Natural killer cell (primary cell): ENCODE measurements at regions not wholly inside any gene's neighbourhood (a gene's known extent, or its start where the extent isn't known, plus 50 kb on each side); places are given as distances from the start of the nearest gene placed in this dataset.

ENCODE experiments used
- ATAC-seq, 3 donors: fragments of 150-1000 bp in 2 of 3; fragments of 200-7000 bp in 1 of 3; cut with Tn5 transposase; 1 replicate in 1 of 3; 2 replicates in 2 of 3; pipeline ENCODE4 v1.10.0; 2021; ENCODE audit warnings: mild to moderate bottlenecking in 2 of 3, moderate library complexity in 2 of 3
- DNase-seq, 2 donors: peaks; one replicate each; pipeline versions ENCODE4 v3.0.0 to v3.0.0-alpha.2; 2013 to 2021; ENCODE audit warnings: mixed read lengths in 1 of 2
- H3K27ac ChIP-seq: one replicate; pipeline ENCODE4 v1.5.1; 2013; ENCODE audit warnings: mild to moderate bottlenecking, low read length
- H3K27me3 ChIP-seq: one replicate; pipeline ENCODE4 v1.6.1; 2013; ENCODE audit warnings: low read length; ENCODE audit not compliant: control insufficient read depth, insufficient read depth
- H3K36me3 ChIP-seq: one replicate; pipeline ENCODE4 v1.6.1; 2013; ENCODE audit warnings: low read length; ENCODE audit not compliant: control insufficient read depth, insufficient read depth
- H3K4me1 ChIP-seq: one replicate; pipeline ENCODE4 v1.6.1; 2013; ENCODE audit warnings: low read length; ENCODE audit not compliant: control insufficient read depth, insufficient read depth
- H3K4me3 ChIP-seq: one replicate; pipeline ENCODE4 v1.5.1; 2013; ENCODE audit warnings: low read length
- H3K9me3 ChIP-seq: one replicate; pipeline ENCODE4 v1.6.1; 2013; ENCODE audit warnings: low read length; ENCODE audit not compliant: control insufficient read depth, insufficient read depth
- H3K27ac Mint-ChIP-seq, 2 donors: one replicate each; pipeline ENCODE4 v1.8.0; 2022; ENCODE audit warnings: mild to moderate bottlenecking in 2 of 2, mixed read lengths in 2 of 2, moderate library complexity in 1 of 2
- H3K27me3 Mint-ChIP-seq, 2 donors: one replicate each; pipeline ENCODE4 v1.8.0; 2022; ENCODE audit warnings: low read depth in 2 of 2, mixed read lengths in 2 of 2
- H3K36me3 Mint-ChIP-seq: one replicate; pipeline ENCODE4 v1.8.0; 2022; ENCODE audit warnings: mixed read lengths
- H3K4me1 Mint-ChIP-seq, 2 donors: one replicate each; pipeline ENCODE4 v1.8.0; 2022; ENCODE audit warnings: mixed read lengths in 2 of 2
- H3K4me3 Mint-ChIP-seq: one replicate; pipeline ENCODE4 v1.8.0; 2022; ENCODE audit warnings: mild to moderate bottlenecking, moderate library complexity, mixed read lengths
- H3K9me3 Mint-ChIP-seq, 2 donors: one replicate each; pipeline ENCODE4 v1.8.0; 2022; ENCODE audit warnings: mixed read lengths in 2 of 2
- WGBS: methylation state at CpG from one replicate; pipeline ENCODE4 v1.1.7; 2013; ENCODE audit warnings: missing lambda C conversion rate; ENCODE audit not compliant: insufficient coverage; 5-methylcytosine and 5-hydroxymethylcytosine counted together
- intact Hi-C: fragments of 100-400 bp; cut with micrococcal nuclease; formaldehyde crosslinking; loops from one replicate; pipeline ENCODE4 v1.14.2; 2022
- TF ChIP-seq, protein P1 (sequence below): fragments of 200-600 bp; IDR thresholded peaks from one replicate; pipeline ENCODE4 v1.8.0; 2022; ENCODE audit warnings: antibody characterized with exemption

DNA sequence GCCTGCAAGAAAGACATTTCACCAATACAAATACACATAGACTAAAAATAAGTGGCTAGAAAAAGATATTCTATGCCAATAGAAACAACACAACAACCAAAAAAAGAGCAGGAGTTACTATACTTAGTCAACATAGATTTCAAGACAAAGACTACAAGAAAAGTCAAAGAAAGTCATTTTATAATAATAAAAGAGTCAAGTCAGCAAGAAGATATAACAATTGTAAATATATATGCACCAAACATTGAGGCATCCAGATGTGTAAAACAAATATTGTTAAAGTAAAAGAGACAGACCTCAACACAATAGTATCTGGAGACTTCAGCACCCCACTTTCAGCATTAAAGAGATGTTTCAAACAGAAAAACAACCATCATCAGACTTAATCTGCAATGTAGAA lies 104.6 kb downstream of the AMY1C start:
- Histone ChIP-seq H3K4me1 (no peaks in the 10 kb centered on the region), H3K36me3 (no peaks in the 10 kb centered on the region), H3K4me3 (no peak overlapping the region), H3K27me3 (no peaks in the 10 kb centered on the region), H3K27ac (no peak overlapping the region), H3K9me3 (no peaks in the 10 kb centered on the region)
- TF ChIP-seq, protein P1, sequence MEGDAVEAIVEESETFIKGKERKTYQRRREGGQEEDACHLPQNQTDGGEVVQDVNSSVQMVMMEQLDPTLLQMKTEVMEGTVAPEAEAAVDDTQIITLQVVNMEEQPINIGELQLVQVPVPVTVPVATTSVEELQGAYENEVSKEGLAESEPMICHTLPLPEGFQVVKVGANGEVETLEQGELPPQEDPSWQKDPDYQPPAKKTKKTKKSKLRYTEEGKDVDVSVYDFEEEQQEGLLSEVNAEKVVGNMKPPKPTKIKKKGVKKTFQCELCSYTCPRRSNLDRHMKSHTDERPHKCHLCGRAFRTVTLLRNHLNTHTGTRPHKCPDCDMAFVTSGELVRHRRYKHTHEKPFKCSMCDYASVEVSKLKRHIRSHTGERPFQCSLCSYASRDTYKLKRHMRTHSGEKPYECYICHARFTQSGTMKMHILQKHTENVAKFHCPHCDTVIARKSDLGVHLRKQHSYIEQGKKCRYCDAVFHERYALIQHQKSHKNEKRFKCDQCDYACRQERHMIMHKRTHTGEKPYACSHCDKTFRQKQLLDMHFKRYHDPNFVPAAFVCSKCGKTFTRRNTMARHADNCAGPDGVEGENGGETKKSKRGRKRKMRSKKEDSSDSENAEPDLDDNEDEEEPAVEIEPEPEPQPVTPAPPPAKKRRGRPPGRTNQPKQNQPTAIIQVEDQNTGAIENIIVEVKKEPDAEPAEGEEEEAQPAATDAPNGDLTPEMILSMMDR = no peak
- Mint-ChIP-seq H3K36me3 (peaks cover 24% of the 10 kb centered on the region), H3K4me1 (no peaks in the 10 kb centered on the region), H3K27me3 (no peaks in the 10 kb centered on the region), H3K9me3 (peaks cover 22 to 25% of the 10 kb centered on the region in 2 donors), H3K27ac (no peak overlapping the region), H3K4me3 (no peak overlapping the region)
- no peak for DNase-seq
- ATAC-seq = no peak
- intact Hi-C loops = no loop called here

GRCh38 chr1:103859721-103860120 lies 110.0 kb downstream of the AMY1C start:
- no peaks in the 10 kb centered on the region for H3K9me3 ChIP-seq
- no peak for ATAC-seq

GRCh38 chr1:103898576-103899345 lies 149.1 kb downstream of the AMY1C start:
- TF ChIP-seq, protein P1 = no peak
- no peak overlapping the region for H3K27ac ChIP-seq
- H3K4me1 ChIP-seq = no peaks in the 10 kb centered on the region
- no peaks in the 10 kb centered on the region for H3K36me3 ChIP-seq
- Mint-ChIP-seq H3K9me3 (peaks cover 12 to 17% of the 10 kb centered on the region in 2 donors), H3K36me3 (peaks cover 7% of the 10 kb centered on the region), H3K4me1 (no peaks in the 10 kb centered on the region), H3K27ac (no peak overlapping the region), H3K27me3 (no peaks in the 10 kb centered on the region), H3K4me3 (no peak overlapping the region)
- no peak overlapping the region for H3K4me3 ChIP-seq
- DNase-seq (no peak), ATAC-seq (no peak)
- no peaks in the 10 kb centered on the region for H3K27me3 ChIP-seq
- intact Hi-C loops = no loop called here
- WGBS = 74% methylated on average over 2 of the region's 3 CpGs
- H3K9me3 ChIP-seq = no peaks in the 10 kb centered on the region

More at GRCh38 chr1:103859721-103860120, 110.0 kb downstream of the AMY1C start:
- 100% methylated on average over 2 of the region's 2 CpGs for WGBS
- Histone ChIP-seq H3K36me3 (no peaks in the 10 kb centered on the region), H3K27me3 (no peaks in the 10 kb centered on the region), H3K27ac (no peak overlapping the region), H3K4me1 (no peaks in the 10 kb centered on the region), H3K4me3 (no peak overlapping the region)
- H3K27ac Mint-ChIP-seq = no peak overlapping the region
- no peaks in the 10 kb centered on the region for H3K4me1 Mint-ChIP-seq
- DNase-seq = no peak
- intact Hi-C loops = no loop called here
- TF ChIP-seq, protein P1 = no peak
- H3K4me3 Mint-ChIP-seq = no peak overlapping the region
- no peaks in the 10 kb centered on the region for H3K27me3 Mint-ChIP-seq
- peaks cover 13% of the 10 kb centered on the region for H3K36me3 Mint-ChIP-seq
- H3K9me3 Mint-ChIP-seq = peaks cover 11 to 13% of the 10 kb centered on the region in 2 donors

GRCh38 chr1:103900005-103900404 lies 150.3 kb downstream of the AMY1C start:
- Mint-ChIP-seq H3K4me3 (no peak overlapping the region), H3K27me3 (no peaks in the 10 kb centered on the region), H3K9me3 (peaks cover 13 to 22% of the 10 kb centered on the region in 2 donors), H3K27ac (no peak overlapping the region), H3K36me3 (peaks cover 15% of the 10 kb centered on the region), H3K4me1 (no peaks in the 10 kb centered on the region)
- Histone ChIP-seq H3K27me3 (no peaks in the 10 kb centered on the region), H3K9me3 (no peaks in the 10 kb centered on the region), H3K4me1 (no peaks in the 10 kb centered on the region), H3K36me3 (no peaks in the 10 kb centered on the region), H3K4me3 (no peak overlapping the region), H3K27ac (no peak overlapping the region)
- WGBS = 97% methylated on average over 3 of the region's 3 CpGs
- no peak for ATAC-seq
- no peak for DNase-seq
- TF ChIP-seq, protein P1 = no peak
- intact Hi-C loops = no loop called here
